ENCODE measurements at regions not wholly inside any gene's neighbourhood (a gene's known extent, or its start where the extent isn't known, plus 50 kb on each side); places are given as distances from the start of the nearest gene placed in this dataset.

DNA sequence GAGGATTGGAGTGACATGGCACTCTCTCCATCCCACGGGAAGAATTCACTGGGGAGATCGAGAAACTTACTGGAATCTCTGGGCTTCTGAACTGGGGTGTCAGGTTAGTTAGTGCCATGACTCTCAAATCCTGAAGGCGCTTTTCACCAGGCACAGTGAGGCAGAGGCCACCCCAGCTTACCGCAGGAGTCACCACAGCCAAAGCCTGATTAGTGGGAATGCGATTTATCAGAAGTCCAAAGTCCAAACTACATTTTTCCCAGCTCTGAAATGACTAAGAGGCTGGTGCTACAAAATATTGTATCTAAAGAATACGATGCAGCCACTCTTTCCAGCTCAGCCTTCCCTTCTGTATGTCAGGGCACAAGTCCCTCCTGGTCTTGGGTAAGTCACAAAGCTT is 334.8 kb upstream of the SHH start:
- TF ChIP-seq, protein P1, sequence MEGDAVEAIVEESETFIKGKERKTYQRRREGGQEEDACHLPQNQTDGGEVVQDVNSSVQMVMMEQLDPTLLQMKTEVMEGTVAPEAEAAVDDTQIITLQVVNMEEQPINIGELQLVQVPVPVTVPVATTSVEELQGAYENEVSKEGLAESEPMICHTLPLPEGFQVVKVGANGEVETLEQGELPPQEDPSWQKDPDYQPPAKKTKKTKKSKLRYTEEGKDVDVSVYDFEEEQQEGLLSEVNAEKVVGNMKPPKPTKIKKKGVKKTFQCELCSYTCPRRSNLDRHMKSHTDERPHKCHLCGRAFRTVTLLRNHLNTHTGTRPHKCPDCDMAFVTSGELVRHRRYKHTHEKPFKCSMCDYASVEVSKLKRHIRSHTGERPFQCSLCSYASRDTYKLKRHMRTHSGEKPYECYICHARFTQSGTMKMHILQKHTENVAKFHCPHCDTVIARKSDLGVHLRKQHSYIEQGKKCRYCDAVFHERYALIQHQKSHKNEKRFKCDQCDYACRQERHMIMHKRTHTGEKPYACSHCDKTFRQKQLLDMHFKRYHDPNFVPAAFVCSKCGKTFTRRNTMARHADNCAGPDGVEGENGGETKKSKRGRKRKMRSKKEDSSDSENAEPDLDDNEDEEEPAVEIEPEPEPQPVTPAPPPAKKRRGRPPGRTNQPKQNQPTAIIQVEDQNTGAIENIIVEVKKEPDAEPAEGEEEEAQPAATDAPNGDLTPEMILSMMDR (conservative IDR thresholded peaks at IDR 0.05): no peak
- no peak for TF ChIP-seq ZFX (IDR thresholded peaks at IDR 0.05)
- H3K27ac ChIP-seq: no peak overlapping the region

DNA sequence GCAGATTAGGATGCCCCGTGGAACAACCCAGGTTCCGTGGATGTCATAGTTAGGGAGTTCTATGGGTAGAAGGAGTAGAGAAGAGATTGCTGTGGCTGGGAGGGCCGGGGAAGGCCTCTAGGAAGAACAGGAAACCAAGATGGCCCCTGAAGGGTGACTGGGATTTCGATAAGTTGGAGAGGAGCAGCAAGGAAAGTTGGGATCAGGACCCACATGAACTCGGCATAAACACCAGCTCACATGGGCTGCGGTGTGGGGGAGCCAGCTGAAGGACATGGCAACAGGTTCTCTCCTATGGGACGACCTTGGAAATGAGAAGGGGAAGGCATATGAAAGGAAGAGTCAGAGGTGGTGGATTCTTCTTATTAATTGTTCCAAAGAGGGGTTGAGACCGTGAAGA is 333.7 kb upstream of the SHH start:
- no peak for TF ChIP-seq ZFX (IDR thresholded peaks at IDR 0.05)
- TF ChIP-seq, protein P1 (conservative IDR thresholded peaks at IDR 0.05): no peak

DNA sequence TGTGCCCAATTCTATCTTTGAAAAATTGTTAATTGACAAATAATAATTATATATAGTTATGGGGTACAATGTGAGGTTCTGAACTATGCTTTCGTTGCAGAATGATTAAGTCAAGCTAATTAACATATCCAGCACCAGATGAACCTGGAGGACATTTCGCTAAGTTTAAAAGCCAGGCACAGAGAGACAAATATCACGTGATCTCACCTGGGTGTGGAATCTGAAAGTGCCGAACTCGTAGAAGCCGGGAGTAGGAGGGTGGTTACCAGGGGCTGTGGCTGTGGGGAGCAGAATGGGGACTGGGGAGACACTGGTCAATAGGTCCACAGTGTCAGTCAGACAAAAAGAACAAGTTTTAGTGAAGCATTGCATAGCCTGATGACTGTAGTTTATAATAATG is 332.9 kb upstream of the SHH start:
- TF ChIP-seq, protein P1 (conservative IDR thresholded peaks at IDR 0.05): no peak
- TF ChIP-seq ZFX (IDR thresholded peaks at IDR 0.05): no peak
- H3K27ac ChIP-seq: no peak overlapping the region

More for the DNA sequence above, 333.7 kb upstream of the SHH start:
- no peak overlapping the region for H3K27ac ChIP-seq

DNA sequence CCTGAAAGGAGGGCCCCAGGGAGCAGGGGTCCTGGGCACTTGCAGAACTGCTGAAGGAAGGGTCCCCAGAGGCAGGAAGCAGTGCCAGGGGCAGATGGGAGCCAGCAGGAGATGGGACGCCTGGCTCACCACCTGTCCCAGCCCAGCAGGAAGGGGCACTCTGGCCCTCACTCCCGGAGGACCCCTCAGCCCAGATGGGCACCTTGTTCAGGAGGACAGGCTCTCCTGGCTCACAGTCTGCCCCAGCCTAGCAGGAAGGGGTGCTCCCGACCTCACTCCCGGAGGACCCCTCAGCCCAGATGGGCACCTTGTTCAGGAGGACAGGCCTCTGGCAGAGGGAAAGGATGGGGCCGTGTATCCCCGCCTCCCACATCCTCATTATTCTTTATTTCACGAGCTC is 331.4 kb upstream of the SHH start:
- H3K27ac ChIP-seq: no peak overlapping the region
- TF ChIP-seq ZFX (IDR thresholded peaks at IDR 0.05): no peak
- TF ChIP-seq, protein P1 (conservative IDR thresholded peaks at IDR 0.05): no peak

DNA sequence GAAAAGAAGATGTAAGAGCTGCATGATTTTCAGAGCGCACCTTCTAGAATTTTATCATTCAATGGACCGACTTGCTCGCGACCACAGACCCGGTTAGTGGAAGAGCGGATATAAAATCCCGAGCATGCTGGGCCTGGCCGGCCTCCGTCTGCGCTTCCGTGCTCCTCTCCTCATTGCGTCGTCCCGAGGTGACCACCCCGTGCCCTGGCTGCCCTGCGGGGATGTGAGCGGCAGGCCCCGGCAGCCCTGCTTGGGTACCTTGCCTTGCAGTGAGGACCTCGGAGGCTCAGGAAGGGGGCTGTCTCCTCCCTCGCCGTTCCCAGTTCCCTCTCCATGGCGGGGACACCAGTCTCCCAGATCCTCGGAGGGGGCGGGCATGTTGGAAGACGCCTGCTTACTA is 330.9 kb upstream of the SHH start:
- TF ChIP-seq, protein P1 (conservative IDR thresholded peaks at IDR 0.05): no peak
- TF ChIP-seq ZFX (IDR thresholded peaks at IDR 0.05): no peak
- H3K27ac ChIP-seq: no peak overlapping the region

DNA sequence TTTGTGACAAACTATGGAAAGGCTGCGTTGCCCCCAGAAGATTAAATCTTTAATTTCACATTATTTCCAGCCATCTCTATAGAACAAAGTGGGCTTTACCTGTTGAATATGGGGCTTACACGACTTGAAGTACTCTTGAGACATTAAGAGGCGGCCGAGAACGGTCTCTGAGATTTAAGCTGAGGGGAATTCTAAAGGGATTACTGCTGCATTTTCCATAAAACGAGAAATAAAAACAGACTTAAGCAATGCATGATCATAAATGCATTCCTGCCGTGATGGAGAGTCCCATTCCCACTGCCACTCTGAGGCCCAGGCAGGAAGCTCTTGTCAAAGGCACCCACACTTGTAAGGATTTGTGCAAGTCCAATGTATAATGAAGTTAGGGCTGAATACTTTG is 329.7 kb upstream of the SHH start:
- no peak overlapping the region for H3K27ac ChIP-seq
- TF ChIP-seq ZFX (IDR thresholded peaks at IDR 0.05): no peak
- TF ChIP-seq, protein P1 (conservative IDR thresholded peaks at IDR 0.05): no peak

DNA sequence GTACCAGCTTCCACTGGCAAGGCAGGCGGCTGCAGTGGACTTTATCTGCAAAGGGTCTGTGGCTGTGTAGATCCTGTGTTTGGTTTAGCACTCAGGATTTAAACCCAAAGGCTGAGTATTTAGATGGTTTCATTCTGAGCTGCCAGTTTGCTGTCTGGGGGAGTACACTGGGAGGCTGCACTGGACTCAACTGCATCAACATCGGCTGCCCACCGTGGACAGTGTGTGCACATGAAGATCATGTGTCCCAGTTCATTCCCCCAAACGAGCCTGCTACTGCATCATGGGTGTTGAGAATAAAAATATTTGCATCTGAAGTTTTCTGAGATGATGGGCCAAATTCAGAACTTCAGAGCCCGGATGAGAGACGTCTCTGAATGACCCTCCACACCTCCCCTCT is 328.6 kb upstream of the SHH start:
- no peak for TF ChIP-seq ZFX (IDR thresholded peaks at IDR 0.05)
- TF ChIP-seq, protein P1 (conservative IDR thresholded peaks at IDR 0.05): no peak
- no peak overlapping the region for H3K27ac ChIP-seq

All from C4-2B (cell line).